Liver (tissue), 8 donors: ENCODE measurements at regions not wholly inside any gene's neighbourhood (a gene's known extent, or its start where the extent isn't known, plus 50 kb on each side); places are given as distances from the start of the nearest gene placed in this dataset.

ENCODE experiments used
- DNase-seq: peaks from one replicate; pipeline ENCODE4 v3.0.0-alpha.2; 2017; ENCODE audit warnings: low spot score
- H3K27ac ChIP-seq, 2 donors: one replicate each; pipeline ENCODE4 v1.7.0; 2013; ENCODE audit warnings: inconsistent platforms in 2 of 2, low read length in 2 of 2, control low read depth in 1 of 2, low read depth in 1 of 2, mild to moderate bottlenecking in 1 of 2
- H3K27me3 ChIP-seq, 4 donors: one replicate each; pipeline versions ENCODE4 v1.6.1 to v1.7.0; 2013; ENCODE audit warnings: low read length in 3 of 4, inconsistent platforms in 1 of 4, mild to moderate bottlenecking in 1 of 4, moderate library complexity in 1 of 4; ENCODE audit not compliant: control insufficient read depth in 4 of 4, insufficient read depth in 4 of 4
- H3K36me3 ChIP-seq, 4 donors: one replicate each; pipeline versions ENCODE4 v1.6.1 to v1.7.0; 2013; ENCODE audit warnings: low read length in 3 of 4, mild to moderate bottlenecking in 3 of 4, low read depth in 1 of 4, moderate library complexity in 1 of 4; ENCODE audit not compliant: control insufficient read depth in 4 of 4, insufficient read depth in 3 of 4
- H3K4me1 ChIP-seq, 4 donors: one replicate each; pipeline versions ENCODE4 v1.6.1 to v1.7.0; 2013; ENCODE audit warnings: low read length in 3 of 4, mild to moderate bottlenecking in 3 of 4, moderate library complexity in 1 of 4; ENCODE audit not compliant: control insufficient read depth in 4 of 4, insufficient read depth in 4 of 4
- H3K4me3 ChIP-seq, 3 donors: one replicate each; pipeline versions ENCODE4 v1.6.1 to v1.7.0; 2013; ENCODE audit warnings: low read length in 3 of 3, control low read depth in 1 of 3, low read depth in 1 of 3, mild to moderate bottlenecking in 1 of 3
- H3K9ac ChIP-seq, 2 donors: one replicate each; pipeline ENCODE4 v1.7.0; 2013; ENCODE audit warnings: low read length in 2 of 2, mild to moderate bottlenecking in 2 of 2, moderate library complexity in 2 of 2, control low read depth in 1 of 2, low read depth in 1 of 2
- H3K9me3 ChIP-seq, 4 donors: one replicate each; pipeline versions ENCODE4 v1.6.1 to v1.7.0; 2013; ENCODE audit warnings: low read length in 3 of 4; ENCODE audit not compliant: control insufficient read depth in 4 of 4
- EGR1 ChIP-seq, 2 donors: IDR thresholded peaks; 2 replicates each; pipeline ENCODE4 v1.6.1; 2016 to 2018; ENCODE audit warnings: antibody characterized with exemption in 2 of 2, low read depth in 2 of 2
- FOXA1 ChIP-seq: IDR thresholded peaks from 2 replicates; pipeline ENCODE4 v1.6.1; 2016; ENCODE audit warnings: antibody characterized with exemption
- FOXA2 ChIP-seq: IDR thresholded peaks from 2 replicates; pipeline ENCODE4 v1.6.1; 2016; ENCODE audit warnings: antibody characterized with exemption
- GABPA ChIP-seq, 2 donors: IDR thresholded peaks in 1 of 2; conservative IDR thresholded peaks in 1 of 2; 2 replicates each; pipeline ENCODE4 v1.6.1; 2016; ENCODE audit warnings: antibody characterized with exemption in 2 of 2, mild to moderate bottlenecking in 1 of 2, moderate library complexity in 1 of 2
- HNF4A ChIP-seq, 2 donors: conservative IDR thresholded peaks; 2 replicates each; pipeline ENCODE4 v1.6.1; 2016; ENCODE audit warnings: antibody characterized with exemption in 2 of 2, mild to moderate bottlenecking in 2 of 2
- HNF4G ChIP-seq: IDR thresholded peaks from 2 replicates; pipeline ENCODE4 v1.6.1; 2016; ENCODE audit warnings: antibody characterized with exemption
- JUND ChIP-seq, 2 donors: IDR thresholded peaks; 2 replicates each; pipeline ENCODE4 v1.6.1; 2016; ENCODE audit warnings: antibody characterized with exemption in 2 of 2
- NR2F2 ChIP-seq: IDR thresholded peaks from 2 replicates; pipeline ENCODE4 v1.6.1; 2016; ENCODE audit warnings: antibody characterized with exemption
- RAD21 ChIP-seq, 2 donors: IDR thresholded peaks; 2 replicates each; pipeline ENCODE4 v1.6.1; 2016; ENCODE audit warnings: antibody characterized with exemption in 2 of 2, mild to moderate bottlenecking in 2 of 2
- RXRA ChIP-seq, 2 donors: IDR thresholded peaks; 2 replicates each; pipeline ENCODE4 v1.6.1; 2017 to 2018; ENCODE audit warnings: antibody characterized with exemption in 2 of 2, mild to moderate bottlenecking in 1 of 2
- TAF1 ChIP-seq: conservative IDR thresholded peaks from 2 replicates; pipeline ENCODE4 v1.6.1; 2016; ENCODE audit warnings: antibody characterized with exemption, mild to moderate bottlenecking
- YY1 ChIP-seq: IDR thresholded peaks from 2 replicates; pipeline ENCODE4 v1.6.1; 2016; ENCODE audit warnings: antibody characterized with exemption, mild to moderate bottlenecking
- WGBS: extraction: QIAGEN DNeasy Blood & Tissue Kit; methylation state at CpG from one replicate; pipeline ENCODE4 v1.1.7; 2013; 5-methylcytosine and 5-hydroxymethylcytosine counted together
- TF ChIP-seq, protein P1 (sequence below): IDR thresholded peaks from 2 replicates; pipeline ENCODE4 v1.6.1; 2016; ENCODE audit warnings: antibody characterized with exemption
- TF ChIP-seq, protein P2 (sequence below): IDR thresholded peaks from 2 replicates; pipeline ENCODE4 v1.6.1; 2016; ENCODE audit warnings: antibody characterized with exemption
- TF ChIP-seq, protein P3 (sequence below): IDR thresholded peaks from 2 replicates; pipeline ENCODE4 v1.6.1; 2016; ENCODE audit warnings: antibody characterized with exemption, mild to moderate bottlenecking
- TF ChIP-seq, protein P4 (sequence below): fragments of 150-350 bp; IDR thresholded peaks from 2 replicates; pipeline ENCODE4 v1.5.1; 2017; ENCODE audit warnings: improper control_type of control experiment, low read depth, low read length; ENCODE audit not compliant: missing input control
- donor health status: healthy.
- donor health status: healthy.
- donor health status: healthy.
- donor health status: healthy.
- donor health status: healthy.

DNA sequence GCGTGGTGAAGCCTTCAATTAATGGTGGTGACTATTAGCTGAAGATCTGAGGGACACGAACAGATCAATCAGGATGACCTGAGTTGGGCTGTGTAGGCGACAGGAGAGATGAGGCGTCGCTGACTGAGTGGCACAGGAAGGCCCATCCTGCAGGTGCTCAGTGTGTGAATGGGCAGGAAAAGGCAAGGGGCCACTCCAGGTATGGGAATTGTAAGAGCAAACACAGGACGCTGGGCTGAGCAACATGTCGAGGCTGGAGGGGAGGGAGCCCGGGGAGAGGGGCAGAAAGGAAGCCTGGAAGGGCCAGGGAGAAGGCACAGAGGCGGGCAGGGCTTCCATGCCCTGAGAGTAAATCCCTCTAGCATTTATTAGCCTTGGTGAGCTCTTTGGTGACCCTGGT lies 151.0 kb downstream of the VEGFA start:
- H3K9me3 ChIP-seq: no peaks in the 10 kb centered on the region
- no peak for DNase-seq
- WGBS: 87% methylated on average over 9 of the region's 9 CpGs
- H3K27ac ChIP-seq: peak overlapping the region; percentile 31 to 45
- peaks cover 20 to 66% (median 51%) of the 10 kb centered on the region in 4 donors for H3K4me1 ChIP-seq
- H3K36me3 ChIP-seq: no peaks in the 10 kb centered on the region
- TF ChIP-seq, protein P1, sequence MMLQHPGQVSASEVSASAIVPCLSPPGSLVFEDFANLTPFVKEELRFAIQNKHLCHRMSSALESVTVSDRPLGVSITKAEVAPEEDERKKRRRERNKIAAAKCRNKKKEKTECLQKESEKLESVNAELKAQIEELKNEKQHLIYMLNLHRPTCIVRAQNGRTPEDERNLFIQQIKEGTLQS: no peak
- TF ChIP-seq HNF4G (no peak), FOXA2 (no peak)
- H3K27me3 ChIP-seq: no peaks in the 10 kb centered on the region
- no peak overlapping the region for H3K9ac ChIP-seq
- no peak overlapping the region for H3K4me3 ChIP-seq

DNA sequence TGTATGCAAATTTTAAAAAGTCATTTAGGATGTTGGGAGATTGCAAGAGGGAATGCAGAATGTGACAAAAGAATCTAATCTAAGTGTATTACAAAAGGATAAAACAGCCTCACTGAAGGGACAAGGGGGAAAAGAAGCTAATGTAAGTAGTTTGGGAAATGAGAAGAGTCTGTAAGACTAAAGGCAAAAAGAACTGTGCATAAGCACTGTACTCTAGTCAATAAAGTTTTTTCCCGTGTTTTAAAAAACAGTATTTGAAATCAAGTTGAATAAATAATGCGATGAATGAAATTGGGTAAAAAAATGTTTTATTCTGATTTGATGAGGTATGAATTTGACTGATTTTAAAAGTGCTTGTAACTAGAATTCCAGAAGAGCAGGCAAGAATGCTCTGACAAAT lies 149.8 kb downstream of the VEGFA start:
- Histone ChIP-seq H3K4me1 (peaks cover 30 to 79% (median 63%) of the 10 kb centered on the region in 4 donors), H3K9ac (no peak overlapping the region), H3K36me3 (no peaks in the 10 kb centered on the region), H3K27ac (peak overlapping the region in 1 of 2 donors; percentile 21), H3K27me3 (no peaks in the 10 kb centered on the region), H3K4me3 (no peak overlapping the region), H3K9me3 (no peaks in the 10 kb centered on the region)
- 61% methylated on average over 2 of the region's 2 CpGs for WGBS
- TF ChIP-seq, protein P1: no peak
- no peak for TF ChIP-seq HNF4G
- TF ChIP-seq NR2F2: no peak
- TF ChIP-seq, protein P2, sequence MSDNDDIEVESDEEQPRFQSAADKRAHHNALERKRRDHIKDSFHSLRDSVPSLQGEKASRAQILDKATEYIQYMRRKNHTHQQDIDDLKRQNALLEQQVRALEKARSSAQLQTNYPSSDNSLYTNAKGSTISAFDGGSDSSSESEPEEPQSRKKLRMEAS: no peak
- no peak for TF ChIP-seq FOXA2
- TF ChIP-seq, protein P3, sequence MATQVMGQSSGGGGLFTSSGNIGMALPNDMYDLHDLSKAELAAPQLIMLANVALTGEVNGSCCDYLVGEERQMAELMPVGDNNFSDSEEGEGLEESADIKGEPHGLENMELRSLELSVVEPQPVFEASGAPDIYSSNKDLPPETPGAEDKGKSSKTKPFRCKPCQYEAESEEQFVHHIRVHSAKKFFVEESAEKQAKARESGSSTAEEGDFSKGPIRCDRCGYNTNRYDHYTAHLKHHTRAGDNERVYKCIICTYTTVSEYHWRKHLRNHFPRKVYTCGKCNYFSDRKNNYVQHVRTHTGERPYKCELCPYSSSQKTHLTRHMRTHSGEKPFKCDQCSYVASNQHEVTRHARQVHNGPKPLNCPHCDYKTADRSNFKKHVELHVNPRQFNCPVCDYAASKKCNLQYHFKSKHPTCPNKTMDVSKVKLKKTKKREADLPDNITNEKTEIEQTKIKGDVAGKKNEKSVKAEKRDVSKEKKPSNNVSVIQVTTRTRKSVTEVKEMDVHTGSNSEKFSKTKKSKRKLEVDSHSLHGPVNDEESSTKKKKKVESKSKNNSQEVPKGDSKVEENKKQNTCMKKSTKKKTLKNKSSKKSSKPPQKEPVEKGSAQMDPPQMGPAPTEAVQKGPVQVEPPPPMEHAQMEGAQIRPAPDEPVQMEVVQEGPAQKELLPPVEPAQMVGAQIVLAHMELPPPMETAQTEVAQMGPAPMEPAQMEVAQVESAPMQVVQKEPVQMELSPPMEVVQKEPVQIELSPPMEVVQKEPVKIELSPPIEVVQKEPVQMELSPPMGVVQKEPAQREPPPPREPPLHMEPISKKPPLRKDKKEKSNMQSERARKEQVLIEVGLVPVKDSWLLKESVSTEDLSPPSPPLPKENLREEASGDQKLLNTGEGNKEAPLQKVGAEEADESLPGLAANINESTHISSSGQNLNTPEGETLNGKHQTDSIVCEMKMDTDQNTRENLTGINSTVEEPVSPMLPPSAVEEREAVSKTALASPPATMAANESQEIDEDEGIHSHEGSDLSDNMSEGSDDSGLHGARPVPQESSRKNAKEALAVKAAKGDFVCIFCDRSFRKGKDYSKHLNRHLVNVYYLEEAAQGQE: no peak
- DNase-seq: no peak

DNA sequence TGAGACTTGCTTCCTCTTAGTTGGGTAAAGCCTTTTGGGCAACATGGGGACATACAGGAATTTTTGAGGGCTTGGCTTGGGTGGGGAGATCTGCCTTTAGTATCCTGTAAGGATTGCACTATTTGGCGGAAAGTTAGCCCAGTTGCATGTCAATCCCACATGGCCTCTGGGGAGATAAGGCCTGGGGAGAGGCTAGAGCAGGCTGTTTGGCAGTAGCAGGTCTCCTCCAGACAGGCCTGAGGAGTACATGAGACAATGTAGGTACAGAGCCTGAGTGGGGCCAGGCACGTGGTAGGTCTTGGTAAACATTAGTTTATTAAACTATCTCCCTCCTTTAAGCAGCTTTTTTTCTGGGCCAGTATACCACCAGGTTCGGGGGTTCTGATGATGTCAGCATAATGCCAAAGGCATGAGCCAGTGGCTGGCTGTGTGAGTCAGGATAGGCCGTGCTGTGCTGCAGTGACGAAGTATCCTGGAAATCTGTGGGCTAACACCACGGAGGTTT lies 147.9 kb downstream of the VEGFA start:
- no peaks in the 10 kb centered on the region for H3K27me3 ChIP-seq
- peak overlapping the region; percentile 87 to 92 for H3K27ac ChIP-seq
- WGBS: 61% methylated on average over 6 of the region's 6 CpGs
- H3K4me1 ChIP-seq: peaks cover 41 to 88% (median 77%) of the 10 kb centered on the region in 4 donors
- H3K4me3 ChIP-seq: no peak overlapping the region
- no peaks in the 10 kb centered on the region for H3K9me3 ChIP-seq
- no peaks in the 10 kb centered on the region for H3K36me3 ChIP-seq
- DNase-seq: no peak
- H3K9ac ChIP-seq: peak overlapping the region in 1 of 2 donors; percentile 8
- TF ChIP-seq, protein P4, sequence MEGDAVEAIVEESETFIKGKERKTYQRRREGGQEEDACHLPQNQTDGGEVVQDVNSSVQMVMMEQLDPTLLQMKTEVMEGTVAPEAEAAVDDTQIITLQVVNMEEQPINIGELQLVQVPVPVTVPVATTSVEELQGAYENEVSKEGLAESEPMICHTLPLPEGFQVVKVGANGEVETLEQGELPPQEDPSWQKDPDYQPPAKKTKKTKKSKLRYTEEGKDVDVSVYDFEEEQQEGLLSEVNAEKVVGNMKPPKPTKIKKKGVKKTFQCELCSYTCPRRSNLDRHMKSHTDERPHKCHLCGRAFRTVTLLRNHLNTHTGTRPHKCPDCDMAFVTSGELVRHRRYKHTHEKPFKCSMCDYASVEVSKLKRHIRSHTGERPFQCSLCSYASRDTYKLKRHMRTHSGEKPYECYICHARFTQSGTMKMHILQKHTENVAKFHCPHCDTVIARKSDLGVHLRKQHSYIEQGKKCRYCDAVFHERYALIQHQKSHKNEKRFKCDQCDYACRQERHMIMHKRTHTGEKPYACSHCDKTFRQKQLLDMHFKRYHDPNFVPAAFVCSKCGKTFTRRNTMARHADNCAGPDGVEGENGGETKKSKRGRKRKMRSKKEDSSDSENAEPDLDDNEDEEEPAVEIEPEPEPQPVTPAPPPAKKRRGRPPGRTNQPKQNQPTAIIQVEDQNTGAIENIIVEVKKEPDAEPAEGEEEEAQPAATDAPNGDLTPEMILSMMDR: no peak
- no peak for TF ChIP-seq JUND (IDR thresholded peaks at IDR 0.05)
- TF ChIP-seq, protein P2: no peak
- no peak for TF ChIP-seq YY1
- no peak for TF ChIP-seq TAF1
- no peak for TF ChIP-seq NR2F2
- TF ChIP-seq GABPA (IDR thresholded peaks at IDR 0.05 in 1 of 2, conservative IDR thresholded peaks at IDR 0.05 in 1 of 2): no peak
- no peak for TF ChIP-seq HNF4G
- TF ChIP-seq, protein P1: no peak
- TF ChIP-seq FOXA1: no peak
- TF ChIP-seq FOXA2: no peak
- no peak for TF ChIP-seq RXRA (IDR thresholded peaks at IDR 0.05)
- TF ChIP-seq HNF4A (conservative IDR thresholded peaks at IDR 0.05): no peak
- TF ChIP-seq EGR1 (IDR thresholded peaks at IDR 0.05; ENCODE audit: low read depth in 2 of 2): no peak
- TF ChIP-seq, protein P3: no peak
- no peak for TF ChIP-seq RAD21 (IDR thresholded peaks at IDR 0.05)
